ENCODE measurements at regions not wholly inside any gene's neighbourhood (a gene's known extent, or its start where the extent isn't known, plus 50 kb on each side); places are given as distances from the start of the nearest gene placed in this dataset.

DNA sequence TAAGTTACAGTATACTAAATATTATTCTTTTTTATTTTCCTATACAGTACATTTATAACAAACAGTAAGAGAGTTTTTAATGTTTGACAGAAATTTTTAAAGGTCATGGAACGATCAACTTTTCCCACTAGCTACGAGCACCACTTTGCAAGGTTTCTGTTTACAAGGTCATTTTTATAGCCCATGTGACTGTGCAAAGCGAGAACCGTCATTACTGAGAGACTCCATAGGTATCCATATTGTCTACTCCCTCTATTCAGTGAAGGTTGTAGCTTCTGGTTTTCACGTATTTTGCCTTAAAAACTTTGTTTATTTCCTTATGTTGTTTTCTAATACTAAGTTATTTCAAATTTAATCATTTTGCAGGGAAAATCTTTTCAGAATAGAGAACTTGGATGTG lies 186.3 kb upstream of the RGMB start:
- no peak for DNase-seq (ENCODE audit: extremely low spot score)
- Histone ChIP-seq H3K4me1 (peaks cover 0 to 11% (median 7%) of the 10 kb centered on the region in 4 donors), H3K27ac (replicated peaks in 1 of 4) (no peak overlapping the region), H3K4me3 (no peak overlapping the region), H3K9me3 (no peaks in the 10 kb centered on the region), H3K36me3 (no peaks in the 10 kb centered on the region), H3K27me3 (no peaks in the 10 kb centered on the region)
- intact Hi-C loops (cut with DNase I) = no loop called here
- 87% methylated on average over 5 of the region's 5 CpGs for WGBS
- TF ChIP-seq POLR2A (IDR thresholded peaks at IDR 0.05; ENCODE audit: low read depth) (no peak), EP300 (IDR thresholded peaks at IDR 0.05) (no peak), POLR2AphosphoS5 (IDR thresholded peaks at IDR 0.05) (no peak)
- TF ChIP-seq, protein P1, sequence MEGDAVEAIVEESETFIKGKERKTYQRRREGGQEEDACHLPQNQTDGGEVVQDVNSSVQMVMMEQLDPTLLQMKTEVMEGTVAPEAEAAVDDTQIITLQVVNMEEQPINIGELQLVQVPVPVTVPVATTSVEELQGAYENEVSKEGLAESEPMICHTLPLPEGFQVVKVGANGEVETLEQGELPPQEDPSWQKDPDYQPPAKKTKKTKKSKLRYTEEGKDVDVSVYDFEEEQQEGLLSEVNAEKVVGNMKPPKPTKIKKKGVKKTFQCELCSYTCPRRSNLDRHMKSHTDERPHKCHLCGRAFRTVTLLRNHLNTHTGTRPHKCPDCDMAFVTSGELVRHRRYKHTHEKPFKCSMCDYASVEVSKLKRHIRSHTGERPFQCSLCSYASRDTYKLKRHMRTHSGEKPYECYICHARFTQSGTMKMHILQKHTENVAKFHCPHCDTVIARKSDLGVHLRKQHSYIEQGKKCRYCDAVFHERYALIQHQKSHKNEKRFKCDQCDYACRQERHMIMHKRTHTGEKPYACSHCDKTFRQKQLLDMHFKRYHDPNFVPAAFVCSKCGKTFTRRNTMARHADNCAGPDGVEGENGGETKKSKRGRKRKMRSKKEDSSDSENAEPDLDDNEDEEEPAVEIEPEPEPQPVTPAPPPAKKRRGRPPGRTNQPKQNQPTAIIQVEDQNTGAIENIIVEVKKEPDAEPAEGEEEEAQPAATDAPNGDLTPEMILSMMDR (IDR thresholded peaks at IDR 0.05) = no peak

DNA sequence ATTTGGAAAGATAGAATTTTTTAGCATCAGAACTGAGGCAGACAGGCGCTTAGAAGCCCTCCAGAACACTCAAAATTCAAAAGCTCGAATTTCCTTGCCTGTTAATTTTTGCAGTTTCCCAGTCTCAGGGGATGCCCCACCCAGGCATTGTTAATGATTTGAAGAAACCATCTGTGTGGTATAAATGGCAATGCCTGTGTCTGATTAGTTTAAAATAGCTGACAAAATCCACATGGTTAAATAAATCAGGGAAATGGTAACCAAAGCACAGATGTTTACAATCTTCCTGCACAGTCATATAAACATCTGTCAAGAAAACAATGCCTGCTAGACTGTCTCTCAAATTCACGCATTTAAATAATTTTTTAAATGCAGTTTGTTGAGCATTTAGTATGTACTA lies 185.2 kb upstream of the RGMB start:
- Histone ChIP-seq H3K4me3 (no peak overlapping the region), H3K9me3 (no peaks in the 10 kb centered on the region), H3K27me3 (no peaks in the 10 kb centered on the region), H3K4me1 (peaks cover 0 to 11% (median 7%) of the 10 kb centered on the region in 4 donors), H3K27ac (replicated peaks in 1 of 4) (no peak overlapping the region), H3K36me3 (no peaks in the 10 kb centered on the region)
- TF ChIP-seq, protein P1 (IDR thresholded peaks at IDR 0.05) = no peak
- TF ChIP-seq EP300 (IDR thresholded peaks at IDR 0.05) (no peak), POLR2A (IDR thresholded peaks at IDR 0.05; ENCODE audit: low read depth) (no peak), POLR2AphosphoS5 (IDR thresholded peaks at IDR 0.05) (no peak)
- 43% methylated on average over 3 of the region's 3 CpGs for WGBS
- intact Hi-C loops (cut with DNase I) = no loop called here
- DNase-seq (ENCODE audit: extremely low spot score) = no peak

DNA sequence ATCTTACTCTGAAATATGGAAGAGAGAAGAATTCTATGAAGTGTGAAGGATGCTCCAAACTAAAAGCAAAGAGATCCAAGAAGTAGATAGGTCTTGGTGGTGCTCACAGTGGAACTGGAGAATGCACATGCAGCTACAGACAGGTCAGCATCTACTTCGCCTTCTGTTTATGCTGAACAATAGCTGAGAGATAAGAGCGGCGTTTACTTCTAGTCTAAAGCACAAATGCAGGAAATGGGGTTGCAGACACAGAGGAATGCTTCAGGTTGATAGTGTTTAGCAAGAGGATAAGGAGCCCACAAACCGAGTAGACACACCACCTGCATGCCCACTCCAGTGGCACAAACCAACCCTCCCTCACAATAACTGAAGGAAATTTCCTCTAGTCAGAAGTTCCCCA lies 180.0 kb upstream of the RGMB start:
- no peaks in the 10 kb centered on the region for H3K36me3 ChIP-seq
- H3K4me1 ChIP-seq = peaks cover 0 to 4% (median 0%) of the 10 kb centered on the region in 4 donors
- H3K4me3 ChIP-seq = no peak overlapping the region
- H3K9me3 ChIP-seq = no peaks in the 10 kb centered on the region
- no peak overlapping the region for H3K27ac ChIP-seq (replicated peaks in 1 of 4)
- intact Hi-C loops (cut with DNase I) = no loop called here
- no peak for DNase-seq (ENCODE audit: extremely low spot score)
- WGBS = 60% methylated on average over 4 of the region's 4 CpGs
- TF ChIP-seq POLR2AphosphoS5 (IDR thresholded peaks at IDR 0.05) = no peak
- no peak for TF ChIP-seq POLR2A (IDR thresholded peaks at IDR 0.05; ENCODE audit: low read depth)
- TF ChIP-seq, protein P1 (IDR thresholded peaks at IDR 0.05) = no peak
- H3K27me3 ChIP-seq = no peaks in the 10 kb centered on the region

DNA sequence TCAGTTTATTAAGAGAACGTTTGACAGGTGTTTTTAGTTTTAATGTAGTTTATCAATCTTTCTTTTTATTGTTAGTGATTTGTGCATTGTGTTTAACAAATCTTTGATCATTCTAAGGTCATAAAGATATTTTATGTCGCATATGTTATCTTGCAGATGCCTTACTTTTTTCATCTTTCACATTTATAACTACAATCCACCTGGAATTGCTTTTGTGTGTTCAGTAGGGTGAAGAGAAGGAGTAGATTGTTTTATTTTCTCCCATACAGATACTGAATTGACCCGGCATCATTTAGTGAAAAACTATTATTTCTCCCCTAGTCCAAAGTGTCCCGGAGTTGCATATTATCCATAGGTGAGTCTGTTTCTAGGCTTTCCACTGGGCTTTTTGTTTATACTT lies 179.4 kb upstream of the RGMB start:
- Histone ChIP-seq H3K27ac (replicated peaks in 1 of 4) (no peak overlapping the region), H3K9me3 (no peaks in the 10 kb centered on the region), H3K4me3 (no peak overlapping the region), H3K36me3 (no peaks in the 10 kb centered on the region), H3K4me1 (no peaks in the 10 kb centered on the region), H3K27me3 (no peaks in the 10 kb centered on the region)
- DNase-seq (ENCODE audit: extremely low spot score) = no peak
- 75% methylated on average over 4 of the region's 4 CpGs for WGBS
- TF ChIP-seq POLR2A (IDR thresholded peaks at IDR 0.05; ENCODE audit: low read depth) (no peak), POLR2AphosphoS5 (IDR thresholded peaks at IDR 0.05) (no peak), EP300 (IDR thresholded peaks at IDR 0.05) (no peak)
- TF ChIP-seq, protein P1 (IDR thresholded peaks at IDR 0.05) = no peak
- intact Hi-C loops (cut with DNase I) = no loop called here

DNA sequence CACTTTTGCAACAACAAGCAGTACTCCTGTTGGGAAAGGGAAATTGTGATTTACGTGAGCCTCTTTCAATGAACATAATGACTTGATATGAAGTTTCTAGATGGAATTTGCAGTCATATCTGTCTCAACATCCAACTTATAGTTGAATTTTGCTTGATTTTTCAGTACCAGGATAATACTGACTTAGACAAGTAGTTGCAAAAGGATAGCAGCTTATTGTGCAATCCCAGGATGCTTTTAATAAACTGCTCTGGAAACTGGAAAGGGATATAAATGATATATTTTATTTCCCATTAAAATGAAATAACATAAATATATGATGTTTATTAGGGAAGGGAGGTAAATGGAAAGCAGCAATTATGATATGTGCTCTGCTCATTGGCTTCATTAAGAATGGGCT lies 174.4 kb upstream of the RGMB start:
- H3K27ac ChIP-seq (replicated peaks in 1 of 4) = no peak overlapping the region
- no peaks in the 10 kb centered on the region for H3K4me1 ChIP-seq
- 95% methylated on average over 1 of the region's 1 CpG for WGBS
- H3K36me3 ChIP-seq = no peaks in the 10 kb centered on the region
- no peak for TF ChIP-seq POLR2AphosphoS5 (IDR thresholded peaks at IDR 0.05)
- no peak for TF ChIP-seq POLR2A (IDR thresholded peaks at IDR 0.05; ENCODE audit: low read depth)
- TF ChIP-seq, protein P1 (IDR thresholded peaks at IDR 0.05) = no peak
- no peak for TF ChIP-seq EP300 (IDR thresholded peaks at IDR 0.05)
- intact Hi-C loops (cut with DNase I) = no loop called here
- DNase-seq (ENCODE audit: extremely low spot score) = no peak
- no peaks in the 10 kb centered on the region for H3K9me3 ChIP-seq
- H3K27me3 ChIP-seq = no peaks in the 10 kb centered on the region
- no peak overlapping the region for H3K4me3 ChIP-seq
